ENCODE measurements at regions not wholly inside any gene's neighbourhood (a gene's known extent, or its start where the extent isn't known, plus 50 kb on each side); places are given as distances from the start of the nearest gene placed in this dataset.

DNA sequence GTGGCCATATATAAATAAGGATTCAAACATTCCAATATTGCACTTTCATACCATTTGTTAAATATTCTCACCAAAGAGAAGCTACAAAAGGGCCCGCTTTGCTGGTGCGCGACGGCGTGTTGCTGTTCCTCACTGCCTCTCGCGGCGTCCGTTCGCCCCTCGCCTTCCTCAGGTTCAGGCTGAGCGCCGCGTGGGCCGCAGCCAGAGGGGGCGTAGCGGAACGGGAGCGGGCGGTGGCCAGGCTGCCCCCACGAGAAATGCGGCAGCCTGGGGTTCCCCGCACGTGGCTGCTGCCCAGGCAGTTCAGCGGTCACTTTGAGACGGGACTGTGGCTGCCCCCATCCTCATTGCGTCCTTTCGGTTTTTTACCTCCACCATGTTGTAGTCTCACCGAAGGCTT lies 67.3 kb upstream of the VWDE start:
- TF ChIP-seq, protein P1, sequence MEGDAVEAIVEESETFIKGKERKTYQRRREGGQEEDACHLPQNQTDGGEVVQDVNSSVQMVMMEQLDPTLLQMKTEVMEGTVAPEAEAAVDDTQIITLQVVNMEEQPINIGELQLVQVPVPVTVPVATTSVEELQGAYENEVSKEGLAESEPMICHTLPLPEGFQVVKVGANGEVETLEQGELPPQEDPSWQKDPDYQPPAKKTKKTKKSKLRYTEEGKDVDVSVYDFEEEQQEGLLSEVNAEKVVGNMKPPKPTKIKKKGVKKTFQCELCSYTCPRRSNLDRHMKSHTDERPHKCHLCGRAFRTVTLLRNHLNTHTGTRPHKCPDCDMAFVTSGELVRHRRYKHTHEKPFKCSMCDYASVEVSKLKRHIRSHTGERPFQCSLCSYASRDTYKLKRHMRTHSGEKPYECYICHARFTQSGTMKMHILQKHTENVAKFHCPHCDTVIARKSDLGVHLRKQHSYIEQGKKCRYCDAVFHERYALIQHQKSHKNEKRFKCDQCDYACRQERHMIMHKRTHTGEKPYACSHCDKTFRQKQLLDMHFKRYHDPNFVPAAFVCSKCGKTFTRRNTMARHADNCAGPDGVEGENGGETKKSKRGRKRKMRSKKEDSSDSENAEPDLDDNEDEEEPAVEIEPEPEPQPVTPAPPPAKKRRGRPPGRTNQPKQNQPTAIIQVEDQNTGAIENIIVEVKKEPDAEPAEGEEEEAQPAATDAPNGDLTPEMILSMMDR (IDR thresholded peaks at IDR 0.05) = no peak
- no peak for TF ChIP-seq POLR2A (IDR thresholded peaks at IDR 0.05)
